22Rv1 (cell line): ENCODE measurements at regions not wholly inside any gene's neighbourhood (a gene's known extent, or its start where the extent isn't known, plus 50 kb on each side); places are given as distances from the start of the nearest gene placed in this dataset.

ENCODE experiments used
- CTCF ChIP-seq: fragments of 450-650 bp; IDR thresholded peaks from 2 replicates; pipeline ENCODE4 v1.5.1; 2017; ENCODE audit warnings: mild to moderate bottlenecking
- ZFX ChIP-seq: fragments of 450-650 bp; IDR thresholded peaks from 2 replicates; pipeline ENCODE4 v1.6.1; 2017; ENCODE audit warnings: antibody characterized with exemption, borderline replicate concordance

- no peak for TF ChIP-seq CTCF
- no peak for TF ChIP-seq ZFX
Measured at GRCh38 chr16:80480664-80481063, 60.1 kb upstream of the DYNLRB2 start.
